ENCODE measurements at regions not wholly inside any gene's neighbourhood (a gene's known extent, or its start where the extent isn't known, plus 50 kb on each side); places are given as distances from the start of the nearest gene placed in this dataset.

- no peaks in the 10 kb centered on the region for H3K27me3 ChIP-seq (replicated peaks in 1 of 4; ENCODE audit: control insufficient read depth in 3 of 4, extremely low read depth in 1 of 4, insufficient read depth in 3 of 4, low read length in 3 of 4)
- no peaks in the 10 kb centered on the region for H3K36me3 ChIP-seq (ENCODE audit: control insufficient read depth in 2 of 4, insufficient read depth in 4 of 4, low read length in 3 of 4)
- H3K4me2 ChIP-seq (ENCODE audit: insufficient read depth in 1 of 2, low read depth in 2 of 2, low read length in 2 of 2) = no peak overlapping the region
- H3K4me3 ChIP-seq (ENCODE audit: extremely low read depth in 1 of 4, insufficient read depth in 2 of 4, low read depth in 3 of 4, low read length in 4 of 4) = no peak overlapping the region
- H2AK5ac ChIP-seq (ENCODE audit: low read depth, low read length) = no peak overlapping the region
- no peak overlapping the region for H3K56ac ChIP-seq (replicated peaks; ENCODE audit: insufficient read length, low read depth, low read length)
- H4K20me1 ChIP-seq (replicated peaks in 1 of 2; ENCODE audit: control insufficient read depth in 1 of 2, insufficient read depth in 2 of 2, low read length in 2 of 2) = no peaks in the 10 kb centered on the region
- H3K4me1 ChIP-seq (replicated peaks in 1 of 4; ENCODE audit: control insufficient read depth in 3 of 4, insufficient read depth in 4 of 4, low read length in 3 of 4) = no peaks in the 10 kb centered on the region
- H2BK120ac ChIP-seq (replicated peaks; ENCODE audit: low read depth, low read length) = no peak overlapping the region
- ChIA-PET CTCF (ENCODE audit: partially characterized antibody) (interaction anchor here (1.0 to 1.6 kb wide), 2 partner anchors 40 to 80 kb away, joined by 3 to 4 read pairs; no protein-coding TSS in a partner anchor), POLR2A (ENCODE audit: partially characterized antibody) (no interaction called here)
- no peak overlapping the region for H2BK12ac ChIP-seq (ENCODE audit: low read depth, low read length)
- DNase-seq (ENCODE audit: low read depth in 1 of 2, low spot score in 2 of 2) (no peak), FAIRE-seq (no peak)
- no peak overlapping the region for H2AFZ ChIP-seq (ENCODE audit: low read length)
- H3K79me2 ChIP-seq (ENCODE audit: control insufficient read depth in 1 of 2, insufficient read depth in 2 of 2, low read length in 2 of 2) = no peaks in the 10 kb centered on the region
- no peak overlapping the region for H3K18ac ChIP-seq (ENCODE audit: extremely low read depth, low read length)
- H3K4ac ChIP-seq (replicated peaks; ENCODE audit: insufficient read length, low read depth, low read length) = no peak overlapping the region
- no peak overlapping the region for H3K9ac ChIP-seq (replicated peaks in 1 of 4; ENCODE audit: extremely low read depth in 1 of 4, low read depth in 3 of 4, low read length in 3 of 4)
- no peaks in the 10 kb centered on the region for H3K9me3 ChIP-seq (ENCODE audit: insufficient read depth in 2 of 2, low read depth in 1 of 2, low read length in 1 of 2)
- no peak overlapping the region for H4K91ac ChIP-seq (replicated peaks; ENCODE audit: insufficient read length, low read length)
- H4K8ac ChIP-seq (ENCODE audit: extremely low read depth, insufficient read depth, low read length) = no peak overlapping the region
- no peaks in the 10 kb centered on the region for H3K79me1 ChIP-seq (ENCODE audit: low read depth, low read length)
- H3K23me2 ChIP-seq (ENCODE audit: low read depth, low read length) = no peaks in the 10 kb centered on the region
- H2BK20ac ChIP-seq (ENCODE audit: low read length) = no peak overlapping the region
- no peak overlapping the region for H2BK5ac ChIP-seq (ENCODE audit: low read depth, low read length)
- 84% methylated on average over 5 of the region's 5 CpGs; no CpG with 5 or more reads in 1 of the 2 experiments for WGBS, 2 experiments (ENCODE audit: extremely low coverage in 1 of 2, insufficient coverage in 1 of 2, insufficient read length in 1 of 2, insufficient replicate concordance in 2 of 2, low coverage in 1 of 2, low lambda C conversion rate in 2 of 2, missing lambda C conversion rate in 1 of 2)
- no peak overlapping the region for H3K27ac ChIP-seq (ENCODE audit: low read depth, low read length)
- no peak overlapping the region for H2BK15ac ChIP-seq (ENCODE audit: low read length)
- no peak overlapping the region for H3K23ac ChIP-seq (ENCODE audit: insufficient read length)
- H3K14ac ChIP-seq (ENCODE audit: insufficient read length) = no peak overlapping the region
- no peak overlapping the region for H4K5ac ChIP-seq (ENCODE audit: insufficient read length, low read depth, low read length)
- no peak for TF ChIP-seq EZH2 (IDR thresholded peaks at IDR 0.05; ENCODE audit: low read depth, low read length, severe bottlenecking)
- TF ChIP-seq KDM1A (IDR thresholded peaks at IDR 0.05; ENCODE audit: borderline replicate concordance, low read length) = no peak
- TF ChIP-seq TCF12 (IDR thresholded peaks at IDR 0.05; ENCODE audit: low read depth, low read length) = no peak
- no peak for TF ChIP-seq SIN3A (conservative IDR thresholded peaks at IDR 0.05 in 1 of 2, IDR thresholded peaks at IDR 0.05 in 1 of 2; ENCODE audit: low read depth in 1 of 2, low read length in 2 of 2)
- no peak for TF ChIP-seq USF2 (IDR thresholded peaks at IDR 0.05; ENCODE audit: low read length)
- TF ChIP-seq RFX5 (IDR thresholded peaks at IDR 0.05; ENCODE audit: borderline replicate concordance, low read depth, low read length) = no peak
- TF ChIP-seq SP4 (IDR thresholded peaks at IDR 0.05; ENCODE audit: low read length) = no peak
- TF ChIP-seq ZNF274 (IDR thresholded peaks at IDR 0.05; ENCODE audit: borderline replicate concordance, extremely low read depth, low read length) = no peak
- no peak for TF ChIP-seq SUZ12 (IDR thresholded peaks at IDR 0.05; ENCODE audit: low read length)
- no peak for TF ChIP-seq NANOG (IDR thresholded peaks at IDR 0.05; ENCODE audit: insufficient read depth, low read depth, low read length, poor library complexity, severe bottlenecking)
- no peak for TF ChIP-seq KDM4A (IDR thresholded peaks at IDR 0.05; ENCODE audit: low read depth, low read length, severe bottlenecking)
Measured at GRCh38 chr1:117678246-117678977, 72.6 kb downstream of the TENT5C start.

Measured in H1 (cell line).